NCI-H146 treated with DMSO at 0.1 percent for 48 hours (cell line): ENCODE measurements at regions not wholly inside any gene's neighbourhood (a gene's known extent, or its start where the extent isn't known, plus 50 kb on each side); places are given as distances from the start of the nearest gene placed in this dataset.

Experiments
- DNase-seq: peaks from one replicate; lab custom pipeline; 2025; ENCODE audit not compliant: unreplicated experiment; lab: John Stamatoyannopoulos, UW

GRCh38 chr7:137172105-137172590 lies 171.4 kb downstream of the PTN start:
- no peak for DNase-seq

- DNase-seq = peak; percentile 33
These were observed 174.2 kb downstream of the PTN start for GRCh38 chr7:137169282-137169698.

GRCh38 chr7:137167609-137168008 lies 175.9 kb downstream of the PTN start:
- DNase-seq = no peak

DNA sequence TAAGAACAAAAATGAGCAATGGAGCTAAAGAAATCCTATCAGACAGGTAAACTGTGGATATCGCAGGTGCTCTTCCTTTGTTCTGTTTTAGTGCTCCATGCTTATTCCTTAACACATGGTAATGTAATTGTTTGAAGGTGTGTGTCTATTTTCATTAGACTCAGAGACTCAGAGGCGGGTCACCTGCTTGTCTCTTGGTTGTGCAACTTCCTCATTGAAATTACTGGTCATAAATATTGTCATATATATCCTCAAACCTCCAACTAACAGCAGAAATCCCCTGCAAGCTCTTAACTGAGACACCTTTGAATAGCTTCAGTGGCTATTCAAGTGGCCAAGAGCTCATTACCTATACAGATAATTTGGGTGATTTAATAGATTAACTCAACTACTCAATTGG lies 177.2 kb downstream of the PTN start:
- DNase-seq = no peak

- no peak for DNase-seq
These were observed 177.7 kb downstream of the PTN start for GRCh38 chr7:137165786-137166185.

DNA sequence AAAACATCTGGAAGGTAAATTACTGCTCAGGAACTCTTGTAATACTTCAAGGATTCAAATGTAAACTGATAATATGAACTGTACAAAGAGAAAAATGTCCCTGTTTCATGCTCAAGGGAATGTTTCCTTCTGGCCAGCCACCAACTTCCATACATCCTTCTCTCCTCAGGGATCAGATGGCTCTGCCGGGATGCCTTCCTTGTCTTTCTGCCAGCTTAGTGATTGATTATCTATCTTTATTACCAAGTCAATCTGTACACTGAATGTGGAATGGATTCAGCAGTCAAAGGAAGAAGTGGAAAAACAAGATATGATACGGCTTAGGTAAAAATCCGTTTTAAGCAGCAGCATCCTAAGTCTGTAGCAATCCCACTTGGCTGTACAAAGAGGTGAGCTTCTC lies 178.3 kb downstream of the PTN start:
- no peak for DNase-seq

- no peak for DNase-seq
These were observed 179.3 kb downstream of the PTN start for GRCh38 chr7:137164251-137164650.

DNA sequence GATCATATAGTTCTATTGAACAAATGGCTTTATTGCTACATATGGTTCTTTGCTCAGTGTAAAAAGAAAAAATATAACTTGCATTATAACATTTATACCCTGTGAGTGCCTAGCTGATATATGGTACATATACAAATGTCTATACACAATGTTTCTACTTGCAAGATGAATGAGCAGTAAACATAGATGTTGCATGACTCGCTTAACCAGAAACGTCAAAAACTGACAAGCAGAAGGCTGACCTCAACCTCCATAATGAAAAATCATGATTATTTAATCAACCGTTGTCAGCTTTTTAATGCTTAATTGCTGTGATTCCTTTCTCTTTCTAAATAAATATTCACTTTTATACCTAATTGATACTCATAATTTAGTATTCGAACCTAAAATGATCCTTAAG lies 183.3 kb downstream of the PTN start:
- DNase-seq = no peak

DNA sequence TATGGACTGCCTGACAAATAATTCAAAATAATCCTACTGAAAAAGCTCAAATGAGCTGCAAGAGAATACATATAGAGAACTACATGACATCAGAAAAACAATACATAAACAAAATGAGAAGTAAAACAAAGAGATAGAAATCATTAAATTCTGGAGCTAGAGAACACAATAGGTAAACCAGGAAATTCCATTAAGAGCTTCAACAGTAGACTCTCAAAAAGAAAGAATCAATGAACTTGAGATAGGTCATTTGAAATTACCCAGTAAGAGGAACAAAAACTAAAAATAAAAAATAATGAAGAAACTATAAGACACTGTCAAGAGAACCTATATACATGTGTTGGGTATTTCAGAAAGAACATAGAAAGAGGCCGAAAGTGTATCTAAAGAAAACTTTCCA lies 186.3 kb downstream of the PTN start:
- no peak for DNase-seq

- no peak for DNase-seq
These were observed 191.9 kb downstream of the PTN start for GRCh38 chr7:137151690-137152052.

- DNase-seq = no peak
These were observed 192.4 kb downstream of the PTN start for GRCh38 chr7:137151041-137151689.

- DNase-seq = no peak
These were observed 196.2 kb downstream of the PTN start for GRCh38 chr7:137147338-137147720.

GRCh38 chr7:137146552-137147337 lies 196.8 kb downstream of the PTN start:
- no peak for DNase-seq

DNA sequence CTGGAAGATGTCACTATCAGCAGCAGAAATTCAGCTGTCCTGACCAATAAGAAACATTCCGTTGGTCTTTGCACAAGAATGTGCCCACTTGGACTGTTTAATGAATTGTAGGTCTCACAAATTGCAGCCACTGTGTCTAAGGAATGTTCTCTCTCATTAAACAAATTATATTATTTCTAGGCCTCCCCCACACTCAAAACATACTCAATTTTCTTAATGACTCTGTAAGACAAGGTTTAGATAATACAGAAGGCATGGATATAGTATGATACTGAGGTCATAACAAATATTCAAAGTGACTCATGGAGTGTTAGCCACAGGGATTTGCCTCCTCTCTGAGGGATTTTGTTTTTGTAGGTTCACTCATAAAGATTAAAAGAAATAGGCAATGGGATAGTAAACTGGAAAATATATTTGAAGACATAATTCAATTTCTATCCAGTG lies 197.5 kb downstream of the PTN start:
- no peak for DNase-seq

DNA sequence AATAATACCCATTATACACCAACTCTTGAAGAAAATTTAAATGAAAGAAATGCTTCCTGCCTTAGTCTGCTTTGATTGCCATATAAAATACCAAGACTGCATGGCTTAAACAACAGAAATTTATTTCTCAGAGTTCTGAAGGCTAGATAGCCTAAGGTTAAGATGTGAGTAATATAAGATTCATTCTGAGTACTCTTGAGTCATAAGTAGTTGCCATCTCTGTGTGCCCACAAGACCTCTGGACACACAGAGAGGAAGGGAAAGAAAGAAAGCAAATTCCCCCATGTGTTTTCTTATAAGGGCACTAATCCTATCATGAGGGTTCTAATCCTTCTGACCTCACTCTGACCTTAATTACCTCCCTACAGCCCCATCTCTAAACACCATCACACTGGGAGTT lies 201.2 kb downstream of the PTN start:
- no peak for DNase-seq

DNA sequence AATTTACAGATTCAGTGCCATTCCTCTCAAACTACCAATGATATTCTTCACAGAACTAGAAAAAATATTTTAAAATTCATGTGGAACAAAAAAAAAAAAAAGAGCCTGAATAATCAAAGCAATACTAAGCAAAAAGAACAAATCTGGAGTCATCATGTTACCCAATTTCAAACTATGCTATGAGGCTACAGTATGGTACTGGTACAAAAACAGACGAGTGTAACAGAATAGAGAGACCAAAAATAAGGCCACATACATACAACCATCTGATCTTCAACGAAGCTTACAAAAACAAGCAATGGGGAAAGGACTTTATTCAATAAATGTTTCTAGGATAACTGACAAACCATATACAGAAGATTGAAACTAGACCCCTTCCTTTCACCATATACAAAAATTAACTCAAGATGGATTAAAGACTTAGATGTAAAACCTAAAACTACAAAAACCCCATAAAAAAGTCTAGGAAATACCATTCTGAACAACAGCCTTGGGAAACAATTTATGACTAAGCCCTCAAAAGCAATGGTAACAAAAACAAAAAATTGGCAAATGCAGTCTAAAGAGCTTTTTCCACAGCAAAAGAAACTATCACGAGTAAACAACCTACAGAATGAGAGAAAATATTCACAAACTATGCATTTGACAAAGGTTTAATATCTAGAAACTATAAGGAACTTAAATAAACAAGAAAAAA lies 207.7 kb downstream of the PTN start:
- no peak for DNase-seq

GRCh38 chr7:137130751-137131158 lies 212.8 kb downstream of the PTN start:
- no peak for DNase-seq

DNA sequence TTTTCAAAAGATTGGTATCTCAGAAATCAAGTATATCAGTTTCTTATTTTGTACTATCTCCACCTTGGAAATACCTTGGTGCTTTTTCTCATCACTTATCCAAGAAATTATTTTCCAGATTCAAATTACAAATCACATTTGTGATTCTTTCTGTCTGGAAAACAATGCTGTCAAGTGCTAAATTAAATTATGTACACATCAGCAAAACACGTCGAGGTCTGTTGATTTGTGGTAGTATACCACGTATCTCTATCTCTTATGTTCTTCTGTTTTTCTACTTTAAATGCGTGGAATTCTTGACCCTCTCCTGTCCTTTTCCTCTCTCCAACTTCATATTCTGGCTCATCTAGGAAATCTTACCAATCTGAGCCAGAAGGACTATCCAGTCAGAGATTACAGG lies 214.5 kb downstream of the PTN start:
- no peak for DNase-seq

- DNase-seq = no peak
These were observed 215.7 kb downstream of the PTN start for GRCh38 chr7:137127806-137128205.

DNA sequence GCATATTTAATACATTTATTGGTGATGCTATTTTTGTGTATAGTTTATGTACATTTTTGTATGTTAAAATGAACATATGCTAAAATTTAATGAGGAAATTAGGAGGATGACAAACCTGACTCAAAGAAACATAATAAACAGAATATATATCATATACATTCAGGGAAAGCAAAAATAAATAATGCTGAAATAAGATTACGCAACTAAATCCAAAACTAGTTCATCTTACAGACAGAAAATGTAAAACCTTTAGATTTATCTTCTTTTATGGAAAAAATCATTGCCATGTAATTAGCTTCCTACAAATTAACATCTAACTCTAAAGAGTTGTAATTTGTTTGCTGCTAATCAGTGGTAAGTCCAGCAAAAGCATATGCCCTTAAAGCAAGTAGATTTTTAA lies 216.5 kb downstream of the PTN start:
- DNase-seq = no peak

GRCh38 chr7:137122145-137122544 lies 221.4 kb downstream of the PTN start:
- DNase-seq = no peak

GRCh38 chr7:137120690-137121089 lies 222.8 kb downstream of the PTN start:
- DNase-seq = no peak
